SKM-1 (cell line): ENCODE measurements at regions not wholly inside any gene's neighbourhood (a gene's known extent, or its start where the extent isn't known, plus 50 kb on each side); places are given as distances from the start of the nearest gene placed in this dataset.

ENCODE experiments used
- DNase-seq: peaks from one replicate; lab custom pipeline; 2025; ENCODE audit not compliant: unreplicated experiment; lab: John Stamatoyannopoulos, UW

- DNase-seq: no peak
Measured at GRCh38 chr6:23282252-23283021, 713.1 kb downstream of the HDGFL1 start.

- DNase-seq: no peak
Measured at GRCh38 chr6:23293653-23294052, 724.3 kb downstream of the HDGFL1 start.

- DNase-seq: no peak
Measured at GRCh38 chr6:23301556-23301955, 732.2 kb downstream of the HDGFL1 start.

- DNase-seq: no peak
Measured at GRCh38 chr6:23302514-23302913, 733.1 kb downstream of the HDGFL1 start.

GRCh38 chr6:23305325-23305943 is 736.1 kb downstream of the HDGFL1 start:
- no peak for DNase-seq

- no peak for DNase-seq
Measured at GRCh38 chr6:23306251-23306950, 737.0 kb downstream of the HDGFL1 start.

- no peak for DNase-seq
Measured at GRCh38 chr6:23307516-23307915, 738.1 kb downstream of the HDGFL1 start.

GRCh38 chr6:23308166-23308565 is 738.8 kb downstream of the HDGFL1 start:
- DNase-seq: no peak

- no peak for DNase-seq
Measured at GRCh38 chr6:23311211-23311610, 741.8 kb downstream of the HDGFL1 start.

GRCh38 chr6:23316131-23316530 is 746.8 kb downstream of the HDGFL1 start:
- no peak for DNase-seq

- no peak for DNase-seq
Measured at GRCh38 chr6:23316931-23317330, 747.6 kb downstream of the HDGFL1 start.

- DNase-seq: no peak
Measured at GRCh38 chr6:23319582-23319981, 750.2 kb downstream of the HDGFL1 start.

- DNase-seq: no peak
Measured at GRCh38 chr6:23320471-23321015, 751.2 kb downstream of the HDGFL1 start.

GRCh38 chr6:23323897-23324296 is 754.5 kb downstream of the HDGFL1 start:
- no peak for DNase-seq

- no peak for DNase-seq
Measured at GRCh38 chr6:23325065-23325464, 755.7 kb downstream of the HDGFL1 start.

GRCh38 chr6:23327621-23328020 is 758.3 kb downstream of the HDGFL1 start:
- no peak for DNase-seq

- DNase-seq: no peak
Measured at GRCh38 chr6:23329086-23329485, 759.7 kb downstream of the HDGFL1 start.

- DNase-seq: no peak
Measured at GRCh38 chr6:23330632-23331031, 761.3 kb downstream of the HDGFL1 start.

- no peak for DNase-seq
Measured at GRCh38 chr6:23334360-23334759, 765.0 kb downstream of the HDGFL1 start.

- DNase-seq: no peak
Measured at GRCh38 chr6:23335894-23336293, 766.5 kb downstream of the HDGFL1 start.

GRCh38 chr6:23339268-23339667 is 769.9 kb downstream of the HDGFL1 start:
- no peak for DNase-seq

GRCh38 chr6:23340271-23340670 is 770.9 kb downstream of the HDGFL1 start:
- DNase-seq: no peak
